SK-N-SH treated with all-trans-retinoic acid at 6 μM for 48 hours (cell line): ENCODE measurements at regions not wholly inside any gene's neighbourhood (a gene's known extent, or its start where the extent isn't known, plus 50 kb on each side); places are given as distances from the start of the nearest gene placed in this dataset.

Experiments
- BACH2 ChIP-seq: fragments of 250-450 bp; sonication (Bioruptor Pico); IDR thresholded peaks from 2 replicates; pipeline ENCODE4 v1.9.0; 2021; ENCODE audit warnings: mild to moderate bottlenecking, borderline replicate concordance
- CREB5 ChIP-seq: fragments of 250-450 bp; sonication (Bioruptor Pico); IDR thresholded peaks from 2 replicates; pipeline ENCODE4 v1.5.1; 2020; ENCODE audit warnings: low read depth, mild to moderate bottlenecking, moderate library complexity
- CSDC2 ChIP-seq: fragments of 250-450 bp; sonication (Bioruptor Pico); IDR thresholded peaks from 2 replicates; pipeline ENCODE4 v1.5.0; 2020; ENCODE audit warnings: mild to moderate bottlenecking, moderate library complexity
- ESRRG ChIP-seq: fragments of 250-450 bp; sonication (Bioruptor Pico); IDR thresholded peaks from 2 replicates; pipeline ENCODE4 v1.6.1; 2021; ENCODE audit warnings: mild to moderate bottlenecking
- PATZ1 ChIP-seq: fragments of 250-450 bp; sonication (Bioruptor Pico); IDR thresholded peaks from 2 replicates; pipeline ENCODE4 v1.8.0; 2020; ENCODE audit warnings: mild to moderate bottlenecking, moderate library complexity, borderline replicate concordance
- POU6F1 ChIP-seq: fragments of 250-450 bp; sonication (Bioruptor Pico); IDR thresholded peaks from 2 replicates; pipeline ENCODE4 v1.8.0; 2021; ENCODE audit warnings: low read depth, mild to moderate bottlenecking, moderate library complexity, borderline replicate concordance
- TOX ChIP-seq: fragments of 250-450 bp; sonication (Bioruptor Pico); IDR thresholded peaks from 2 replicates; pipeline ENCODE4 v1.8.0; 2021; ENCODE audit warnings: mild to moderate bottlenecking, moderate library complexity, borderline replicate concordance
- TSHZ2 ChIP-seq: fragments of 250-450 bp; sonication (Bioruptor Pico); IDR thresholded peaks from 2 replicates; pipeline ENCODE4 v1.5.0; 2020; ENCODE audit warnings: mild to moderate bottlenecking, moderate library complexity
- ZFP3 ChIP-seq: fragments of 250-450 bp; sonication (Bioruptor Pico); IDR thresholded peaks from 2 replicates; pipeline ENCODE4 v1.5.0; 2020; ENCODE audit warnings: mild to moderate bottlenecking, moderate library complexity
- ZNF565 ChIP-seq: fragments of 450-650 bp; formaldehyde crosslinking; conservative IDR thresholded peaks from 2 replicates; pipeline ENCODE4 v1.5.0; 2020; ENCODE audit warnings: low read depth, mild to moderate bottlenecking, moderate library complexity
- ZNF8 ChIP-seq: fragments of 450-650 bp; formaldehyde crosslinking; IDR thresholded peaks from 2 replicates; pipeline ENCODE4 v1.5.0; 2020; ENCODE audit warnings: mild to moderate bottlenecking, moderate library complexity

GRCh38 chr6:19150307-19150706 is 686.9 kb upstream of the ID4 start:
- no peak for TF ChIP-seq ESRRG
- no peak for TF ChIP-seq CSDC2 (CRISPR knock-in tag)
- TF ChIP-seq CREB5 (CRISPR knock-in tag), result no peak
- TF ChIP-seq PATZ1, result no peak
- no peak for TF ChIP-seq ZNF565 (CRISPR knock-in tag)
- no peak for TF ChIP-seq TOX (CRISPR knock-in tag)
- no peak for TF ChIP-seq BACH2 (CRISPR knock-in tag)
- TF ChIP-seq POU6F1 (CRISPR knock-in tag), result no peak
- TF ChIP-seq ZFP3, result no peak
- no peak for TF ChIP-seq TSHZ2 (CRISPR knock-in tag)
- no peak for TF ChIP-seq ZNF8
